Thoracic aorta (tissue), 2 donors: ENCODE measurements at regions not wholly inside any gene's neighbourhood (a gene's known extent, or its start where the extent isn't known, plus 50 kb on each side); places are given as distances from the start of the nearest gene placed in this dataset.
"Not testable (repeated sequence)": the region's sequence is repeated elsewhere in the genome, so short reads cannot be mapped to it uniquely, and the experiment has no call there.

Experiments used
- ATAC-seq: fragments of 150-250 bp; one replicate; pipeline ENCODE4 v1.8.0; 2017; ENCODE audit warnings: low read depth; ENCODE audit not compliant: insufficient number of reproducible peaks, low FRiP score
- DNase-seq: peaks from one replicate; pipeline ENCODE4 v3.0.0-alpha.2; 2020; ENCODE audit warnings: low spot score
- H3K27ac ChIP-seq, 2 donors: fragments of 200-600 bp; sonication (generic); 1 replicate in 1 of 2; 2 replicates in 1 of 2; pipeline ENCODE4 v1.5.1; 2016; ENCODE audit warnings: mild to moderate bottlenecking in 2 of 2, moderate library complexity in 2 of 2
- H3K27me3 ChIP-seq: fragments of 200-600 bp; sonication (generic); replicated peaks from 2 replicates; pipeline ENCODE4 v1.6.0; 2016; ENCODE audit warnings: mild to moderate bottlenecking; ENCODE audit not compliant: insufficient read depth
- H3K36me3 ChIP-seq: fragments of 200-600 bp; sonication (generic); one replicate; pipeline ENCODE4 v1.5.1; 2016
- H3K4me1 ChIP-seq, 2 donors: fragments of 200-600 bp; sonication (generic); 1 replicate in 1 of 2; 2 replicates in 1 of 2; pipeline versions ENCODE4 v1.5.1 to v1.6.0; 2016; ENCODE audit warnings: low read depth in 2 of 2, mild to moderate bottlenecking in 1 of 2; ENCODE audit not compliant: control insufficient read depth in 1 of 2
- H3K4me3 ChIP-seq: fragments of 200-600 bp; sonication (generic); 2 replicates; pipeline ENCODE4 v1.5.1; 2016; ENCODE audit warnings: mild to moderate bottlenecking
- H3K9me3 ChIP-seq: fragments of 200-600 bp; sonication (generic); 2 replicates; pipeline ENCODE4 v1.5.1; 2016
- CTCF ChIP-seq: fragments of 200-600 bp; sonication (generic); IDR thresholded peaks from one replicate; pipeline ENCODE4 v1.5.1; 2019; ENCODE audit warnings: antibody characterized with exemption

- TF ChIP-seq CTCF: no peak
- H3K27ac ChIP-seq: no peak overlapping the region
- H3K4me1 ChIP-seq: no peaks in the 10 kb centered on the region
- no peaks in the 10 kb centered on the region for H3K9me3 ChIP-seq
- H3K4me3 ChIP-seq: no peak overlapping the region
- no peaks in the 10 kb centered on the region for H3K36me3 ChIP-seq
- DNase-seq (no peak), ATAC-seq (no peak)
- no peaks in the 10 kb centered on the region for H3K27me3 ChIP-seq
Observed at GRCh38 chr3:69612791-69613190, 126.5 kb upstream of the MITF start.

- ATAC-seq, H3K4me1 ChIP-seq, H3K9me3 ChIP-seq, H3K27ac ChIP-seq, H3K4me3 ChIP-seq, H3K27me3 ChIP-seq, H3K36me3 ChIP-seq, DNase-seq: not testable (repeated sequence)
Observed at GRCh38 chr3:69609566-69609965, 129.7 kb upstream of the MITF start.

- ATAC-seq: no peak
- H3K9me3 ChIP-seq: no peaks in the 10 kb centered on the region
Observed at GRCh38 chr3:69607466-69608305, 131.6 kb upstream of the MITF start.

GRCh38 chr3:69605867-69606266 lies 133.4 kb upstream of the MITF start:
- Histone ChIP-seq H3K4me1 (no peaks in the 10 kb centered on the region), H3K27me3 (no peaks in the 10 kb centered on the region), H3K4me3 (no peak overlapping the region), H3K27ac (no peak overlapping the region), H3K9me3 (no peaks in the 10 kb centered on the region), H3K36me3 (no peaks in the 10 kb centered on the region)
- DNase-seq (no peak), ATAC-seq (no peak)
- no peak for TF ChIP-seq CTCF

More at GRCh38 chr3:69607466-69608305, 131.6 kb upstream of the MITF start:
- no peak overlapping the region for H3K4me3 ChIP-seq
- no peak for DNase-seq
- no peaks in the 10 kb centered on the region for H3K36me3 ChIP-seq
- H3K27ac ChIP-seq: no peak overlapping the region
- H3K4me1 ChIP-seq: no peaks in the 10 kb centered on the region
- no peak for TF ChIP-seq CTCF
- H3K27me3 ChIP-seq: no peaks in the 10 kb centered on the region

GRCh38 chr3:69604735-69605450 lies 134.4 kb upstream of the MITF start:
- Histone ChIP-seq H3K27ac (no peak overlapping the region), H3K9me3 (no peaks in the 10 kb centered on the region), H3K4me3 (no peak overlapping the region), H3K4me1 (no peaks in the 10 kb centered on the region), H3K27me3 (no peaks in the 10 kb centered on the region), H3K36me3 (no peaks in the 10 kb centered on the region)
- TF ChIP-seq CTCF: no peak
- ATAC-seq: no peak
- no peak for DNase-seq
